Calu3 (cell line): ENCODE measurements at regions not wholly inside any gene's neighbourhood (a gene's known extent, or its start where the extent isn't known, plus 50 kb on each side); places are given as distances from the start of the nearest gene placed in this dataset.

Source experiments
- BruUV-seq: library from RNA; stranded (reverse); fragments of 400-500 nt; replicated peaks from 2 replicates; lab custom pipeline; 2021; lab: Mats Ljungman, UMichigan
- CTCF ChIA-PET: fragments of 300-600 bp; sonication (Branson Sonifier 250); formaldehyde crosslinking; loops from one replicate; lab custom pipeline; 2022; ENCODE audit warnings: antibody characterized with exemption; lab: Charles Lee
- DNase-seq: peaks from one replicate; pipeline ENCODE4 v3.0.0; 2022
- H3K27ac Mint-ChIP-seq: one replicate; pipeline ENCODE4 v1.8.0; 2022; ENCODE audit warnings: mixed read lengths; ENCODE audit not compliant: unreplicated experiment
- H3K27me3 Mint-ChIP-seq: one replicate; pipeline ENCODE4 v1.8.0; 2022; ENCODE audit warnings: mixed read lengths; ENCODE audit not compliant: unreplicated experiment
- H3K36me3 Mint-ChIP-seq: one replicate; pipeline ENCODE4 v1.8.0; 2022; ENCODE audit warnings: mild to moderate bottlenecking, moderate library complexity, mixed read lengths; ENCODE audit not compliant: insufficient read depth, unreplicated experiment
- H3K4me1 Mint-ChIP-seq: one replicate; pipeline ENCODE4 v1.8.0; 2022; ENCODE audit warnings: mild to moderate bottlenecking, low read depth, mixed read lengths; ENCODE audit not compliant: unreplicated experiment
- H3K4me3 Mint-ChIP-seq: one replicate; pipeline ENCODE4 v1.8.0; 2022; ENCODE audit warnings: mild to moderate bottlenecking, low read depth, moderate library complexity, mixed read lengths; ENCODE audit not compliant: unreplicated experiment
- H3K9me3 Mint-ChIP-seq: one replicate; pipeline ENCODE4 v1.8.0; 2022; ENCODE audit warnings: low read depth, mixed read lengths; ENCODE audit not compliant: unreplicated experiment
- intact Hi-C: fragments of 100-400 bp; cut with micrococcal nuclease; formaldehyde crosslinking; loops from one replicate; pipeline ENCODE4 v1.10.0; 2022; ENCODE audit not compliant: unreplicated experiment
- TF ChIP-seq, protein P1 (sequence below): fragments of 200-600 bp; IDR thresholded peaks from one replicate; pipeline ENCODE4 v1.8.0; 2022; ENCODE audit warnings: antibody characterized with exemption; ENCODE audit not compliant: unreplicated experiment

DNA sequence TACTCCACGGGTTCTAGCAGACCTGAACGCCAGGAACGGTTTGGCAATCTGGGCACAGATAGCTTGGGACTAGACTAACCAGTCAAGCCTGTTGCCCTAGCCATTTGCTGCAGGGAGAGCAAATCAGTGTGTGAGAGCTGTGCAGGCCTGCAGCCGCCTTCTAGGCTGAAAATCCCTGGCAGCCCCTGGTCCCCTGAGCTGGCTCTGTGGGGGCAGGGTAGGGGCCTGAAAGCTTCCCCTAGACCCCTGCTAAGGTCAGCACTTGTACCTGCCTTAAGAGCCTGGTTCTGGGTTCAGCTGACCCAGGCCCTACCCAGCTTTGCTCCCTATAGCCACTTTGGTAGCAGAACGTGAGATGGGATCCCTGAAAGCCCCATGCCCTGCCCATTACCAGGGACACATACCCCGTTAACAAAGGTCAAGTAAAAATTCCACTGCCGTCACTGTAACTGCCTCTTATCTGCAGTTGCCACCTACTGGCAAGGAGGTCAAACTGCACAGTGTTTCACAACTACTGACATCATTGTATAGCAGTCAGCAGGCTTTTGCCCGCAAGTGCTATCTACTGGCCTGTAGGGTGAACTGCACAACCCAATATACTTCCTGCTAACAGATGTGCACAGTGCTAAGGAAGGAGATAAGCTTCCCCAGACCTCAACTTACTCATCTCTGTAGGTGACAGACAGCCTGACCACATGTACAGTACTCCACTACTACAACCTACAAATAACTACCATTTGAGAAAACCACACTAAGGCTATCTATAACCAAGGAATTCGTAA, 95.1 kb upstream of the OLIG3 start:
- Mint-ChIP-seq H3K4me3 (no peak overlapping the region), H3K9me3 (peaks cover 1% of the 10 kb centered on the region), H3K27me3 (peaks cover 41% of the 10 kb centered on the region), H3K27ac (no peak overlapping the region), H3K4me1 (no peaks in the 10 kb centered on the region), H3K36me3 (no peaks in the 10 kb centered on the region)
- peak; percentile 27 for DNase-seq
- intact Hi-C loops: no loop called here
- BruUV-seq: no TSS peak
- TF ChIP-seq, protein P1, sequence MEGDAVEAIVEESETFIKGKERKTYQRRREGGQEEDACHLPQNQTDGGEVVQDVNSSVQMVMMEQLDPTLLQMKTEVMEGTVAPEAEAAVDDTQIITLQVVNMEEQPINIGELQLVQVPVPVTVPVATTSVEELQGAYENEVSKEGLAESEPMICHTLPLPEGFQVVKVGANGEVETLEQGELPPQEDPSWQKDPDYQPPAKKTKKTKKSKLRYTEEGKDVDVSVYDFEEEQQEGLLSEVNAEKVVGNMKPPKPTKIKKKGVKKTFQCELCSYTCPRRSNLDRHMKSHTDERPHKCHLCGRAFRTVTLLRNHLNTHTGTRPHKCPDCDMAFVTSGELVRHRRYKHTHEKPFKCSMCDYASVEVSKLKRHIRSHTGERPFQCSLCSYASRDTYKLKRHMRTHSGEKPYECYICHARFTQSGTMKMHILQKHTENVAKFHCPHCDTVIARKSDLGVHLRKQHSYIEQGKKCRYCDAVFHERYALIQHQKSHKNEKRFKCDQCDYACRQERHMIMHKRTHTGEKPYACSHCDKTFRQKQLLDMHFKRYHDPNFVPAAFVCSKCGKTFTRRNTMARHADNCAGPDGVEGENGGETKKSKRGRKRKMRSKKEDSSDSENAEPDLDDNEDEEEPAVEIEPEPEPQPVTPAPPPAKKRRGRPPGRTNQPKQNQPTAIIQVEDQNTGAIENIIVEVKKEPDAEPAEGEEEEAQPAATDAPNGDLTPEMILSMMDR: peak; percentile 55
- CTCF ChIA-PET: no interaction called here

DNA sequence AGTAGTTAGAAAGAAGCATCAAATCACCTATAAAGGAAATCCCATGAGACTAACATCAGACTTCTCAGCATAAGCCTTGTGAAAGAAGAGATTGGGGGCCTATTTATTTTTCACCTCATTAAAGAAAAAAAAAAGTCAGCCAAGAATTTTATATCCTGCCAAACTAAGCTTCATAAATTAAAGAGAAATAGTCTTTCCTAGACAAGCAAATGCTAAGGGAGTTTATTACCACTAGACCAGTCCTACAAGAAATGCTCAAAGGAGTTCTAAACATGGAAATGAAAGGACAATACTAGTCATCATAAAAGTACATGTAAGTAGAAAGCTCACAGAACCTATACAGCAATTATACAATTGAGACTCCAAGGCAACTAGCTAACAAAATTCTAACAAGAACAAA, 96.5 kb upstream of the OLIG3 start:
- H3K9me3 Mint-ChIP-seq: peaks cover 3% of the 10 kb centered on the region
- intact Hi-C loops: no loop called here
- BruUV-seq: no TSS peak
- no peaks in the 10 kb centered on the region for H3K4me1 Mint-ChIP-seq
- CTCF ChIA-PET: no interaction called here
- H3K27ac Mint-ChIP-seq: no peak overlapping the region
- peaks cover 40% of the 10 kb centered on the region for H3K27me3 Mint-ChIP-seq
- no peak for DNase-seq
- no peak overlapping the region for H3K4me3 Mint-ChIP-seq
- TF ChIP-seq, protein P1: no peak
- no peaks in the 10 kb centered on the region for H3K36me3 Mint-ChIP-seq

DNA sequence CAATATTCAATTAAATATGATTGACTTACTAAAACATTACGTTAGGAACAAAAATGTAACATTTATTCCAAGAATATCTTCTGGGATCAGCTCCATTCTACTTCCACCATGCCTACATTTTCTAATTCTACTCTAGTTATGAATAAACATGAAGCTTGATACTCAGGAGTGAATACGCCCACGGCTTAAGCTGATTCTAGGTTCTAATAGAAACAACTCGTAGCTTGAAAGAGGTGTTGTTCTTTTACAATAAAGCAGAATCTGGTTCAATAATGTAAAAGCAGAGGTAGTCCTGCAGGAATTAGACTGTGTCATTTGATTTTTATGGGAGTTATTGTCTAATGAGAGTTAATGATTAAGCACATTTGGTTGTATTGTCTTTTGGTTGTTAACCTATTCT, 107.3 kb upstream of the OLIG3 start:
- Mint-ChIP-seq H3K4me3 (no peak overlapping the region), H3K27ac (no peak overlapping the region), H3K4me1 (no peaks in the 10 kb centered on the region), H3K27me3 (peaks cover 32% of the 10 kb centered on the region), H3K9me3 (no peaks in the 10 kb centered on the region), H3K36me3 (no peaks in the 10 kb centered on the region)
- intact Hi-C loops: no loop called here
- CTCF ChIA-PET: no interaction called here
- no TSS peak for BruUV-seq
- DNase-seq: no peak
- TF ChIP-seq, protein P1: no peak

DNA sequence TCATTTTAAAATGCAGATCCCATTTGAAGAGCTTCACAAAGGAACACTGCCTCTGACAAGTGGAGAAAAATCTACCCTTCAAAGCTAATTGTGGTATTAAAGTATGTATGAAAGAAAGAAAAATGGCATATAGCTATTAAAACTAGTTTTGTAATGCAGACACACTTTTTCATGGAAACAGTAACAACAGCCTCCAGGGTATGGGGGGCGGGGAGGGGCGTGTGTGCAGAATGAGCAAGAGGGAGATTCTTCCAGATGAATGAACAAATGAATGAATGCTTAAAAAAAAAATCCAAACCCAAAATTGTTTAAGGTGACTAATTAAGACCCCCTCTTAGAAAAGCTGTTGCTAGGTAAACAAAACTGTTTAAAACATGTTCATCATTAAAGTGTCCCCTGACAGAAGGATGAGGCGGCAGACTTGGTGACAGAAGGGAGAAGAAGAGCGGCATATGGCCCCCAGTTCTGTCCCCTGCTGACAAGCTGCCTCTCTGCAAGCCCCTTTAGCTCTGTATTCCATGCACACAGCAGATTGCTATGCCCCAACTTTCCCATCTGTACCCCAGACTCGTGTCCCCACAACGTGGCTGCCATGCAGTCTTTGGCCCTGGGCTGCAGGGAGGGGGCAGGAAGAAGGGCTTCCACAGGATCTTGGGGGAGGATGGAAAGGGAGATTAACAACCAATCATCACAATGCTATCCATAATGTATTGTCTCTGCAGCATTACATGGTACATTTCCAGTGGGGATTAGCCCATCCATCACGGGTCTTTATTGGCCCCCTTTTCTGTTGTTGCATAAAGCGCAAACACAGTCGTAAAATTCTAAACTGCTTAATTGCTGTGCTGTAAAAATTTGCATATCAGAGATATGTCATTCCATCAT, 108.4 kb upstream of the OLIG3 start:
- Mint-ChIP-seq H3K4me1 (no peaks in the 10 kb centered on the region), H3K27ac (no peak overlapping the region), H3K9me3 (no peaks in the 10 kb centered on the region), H3K4me3 (no peak overlapping the region), H3K36me3 (no peaks in the 10 kb centered on the region), H3K27me3 (peaks cover 42% of the 10 kb centered on the region)
- intact Hi-C loops: no loop called here
- TF ChIP-seq, protein P1: no peak
- no TSS peak for BruUV-seq
- CTCF ChIA-PET: no interaction called here
- no peak for DNase-seq
